Adrenal gland (tissue), 9 donors: ENCODE measurements at regions not wholly inside any gene's neighbourhood (a gene's known extent, or its start where the extent isn't known, plus 50 kb on each side); places are given as distances from the start of the nearest gene placed in this dataset.

ENCODE experiments used
- DNase-seq, 7 donors: peaks; one replicate each; pipeline ENCODE4 v3.0.0-alpha.2; 2019 to 2020
- H3K27ac ChIP-seq, 5 donors: fragments of 200-600 bp; sonication (generic) in 4 of 5; 1 replicate in 3 of 5; 2 replicates in 2 of 5; pipeline versions ENCODE4 v1.5.1 to v1.8.0; 2016 to 2020; ENCODE audit warnings: mild to moderate bottlenecking in 1 of 5
- H3K27me3 ChIP-seq: fragments of 200-600 bp; 2 replicates; pipeline ENCODE4 v1.8.0; 2021
- H3K36me3 ChIP-seq, 2 donors: fragments of 200-600 bp; replicated peaks in 1 of 2; 1 replicate in 1 of 2; 2 replicates in 1 of 2; pipeline versions ENCODE4 v1.5.1 to v1.8.0; 2018 to 2022
- H3K4me1 ChIP-seq, 2 donors: fragments of 200-600 bp; replicated peaks in 1 of 2; 1 replicate in 1 of 2; 2 replicates in 1 of 2; pipeline versions ENCODE4 v1.5.1 to v1.8.0; 2018 to 2021
- H3K4me3 ChIP-seq, 4 donors: fragments of 200-600 bp; sonication (generic) in 3 of 4; one replicate each; pipeline ENCODE4 v1.5.1; 2016 to 2018
- H3K9me3 ChIP-seq, 3 donors: fragments of 200-600 bp; sonication (generic) in 1 of 3; replicated peaks in 1 of 3; 1 replicate in 2 of 3; 2 replicates in 1 of 3; pipeline versions ENCODE4 v1.5.1 to v1.8.0; 2016 to 2021
- POLR2A ChIP-seq, 2 donors: fragments of 450-650 bp; IDR thresholded peaks; one replicate each; pipeline ENCODE4 v1.6.1; 2017; ENCODE audit warnings: antibody characterized with exemption in 2 of 2, mild to moderate bottlenecking in 2 of 2, moderate library complexity in 1 of 2
- WGBS, 4 donors: extraction: QIAGEN DNeasy Blood & Tissue Kit in 2 of 4; methylation state at CpG; one replicate each; pipeline versions ENCODE4 v1.1.5 to v1.1.7; 2013 to 2017; 5-methylcytosine and 5-hydroxymethylcytosine counted together
- intact Hi-C, 2 donors: fragments of 100-400 bp; cut with DNase I; formaldehyde crosslinking; loops; one replicate each; pipeline versions ENCODE4 v1.14.1 to v1.15.0; 2022 to 2023
- TF ChIP-seq, protein P1 (sequence below), 6 experiments: fragments of 450-650 bp in 4 of 6; fragments of 200-600 bp in 2 of 6; sonication (generic) in 1 of 6; IDR thresholded peaks; 1 replicate in 5 of 6; 2 replicates in 1 of 6; pipeline versions ENCODE4 v1.5.1 to v1.8.0; 2016 to 2021; ENCODE audit warnings: antibody characterized with exemption in 6 of 6, mild to moderate bottlenecking in 2 of 6, moderate library complexity in 1 of 6
- donor health status: healthy with polysubstance abuse.
- donor health status: Bipolar disorder and iron deficiency.
- donor health status: DM: yes; HTN: yes; CAD: no.
- donor health status: DM: no; HTN: no; CAD: no.
- donor health status: DM: no; HTN: no; CAD: no.

GRCh38 chr20:62557462-62557861, 81.7 kb upstream of the GATA5 start:
- intact Hi-C loops: no loop called here
- H3K4me3 ChIP-seq: no peak overlapping the region
- no peak overlapping the region for H3K27ac ChIP-seq
- peaks cover 57% of the 10 kb centered on the region for H3K27me3 ChIP-seq
- no peaks in the 10 kb centered on the region for H3K4me1 ChIP-seq
- no peaks in the 10 kb centered on the region for H3K36me3 ChIP-seq
- WGBS, 4 donors: 43 to 70% (median 55%) methylated on average over 6 to 14 of the region's 14 CpGs
- H3K9me3 ChIP-seq: no peaks in the 10 kb centered on the region
- no peak for DNase-seq
- TF ChIP-seq, protein P1, sequence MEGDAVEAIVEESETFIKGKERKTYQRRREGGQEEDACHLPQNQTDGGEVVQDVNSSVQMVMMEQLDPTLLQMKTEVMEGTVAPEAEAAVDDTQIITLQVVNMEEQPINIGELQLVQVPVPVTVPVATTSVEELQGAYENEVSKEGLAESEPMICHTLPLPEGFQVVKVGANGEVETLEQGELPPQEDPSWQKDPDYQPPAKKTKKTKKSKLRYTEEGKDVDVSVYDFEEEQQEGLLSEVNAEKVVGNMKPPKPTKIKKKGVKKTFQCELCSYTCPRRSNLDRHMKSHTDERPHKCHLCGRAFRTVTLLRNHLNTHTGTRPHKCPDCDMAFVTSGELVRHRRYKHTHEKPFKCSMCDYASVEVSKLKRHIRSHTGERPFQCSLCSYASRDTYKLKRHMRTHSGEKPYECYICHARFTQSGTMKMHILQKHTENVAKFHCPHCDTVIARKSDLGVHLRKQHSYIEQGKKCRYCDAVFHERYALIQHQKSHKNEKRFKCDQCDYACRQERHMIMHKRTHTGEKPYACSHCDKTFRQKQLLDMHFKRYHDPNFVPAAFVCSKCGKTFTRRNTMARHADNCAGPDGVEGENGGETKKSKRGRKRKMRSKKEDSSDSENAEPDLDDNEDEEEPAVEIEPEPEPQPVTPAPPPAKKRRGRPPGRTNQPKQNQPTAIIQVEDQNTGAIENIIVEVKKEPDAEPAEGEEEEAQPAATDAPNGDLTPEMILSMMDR (IDR thresholded peaks at IDR 0.05): no peak
- no peak for TF ChIP-seq POLR2A (IDR thresholded peaks at IDR 0.05)

GRCh38 chr20:62557999-62558408, 82.2 kb upstream of the GATA5 start:
- Histone ChIP-seq H3K27me3 (peaks cover 58% of the 10 kb centered on the region), H3K9me3 (no peaks in the 10 kb centered on the region), H3K27ac (no peak overlapping the region), H3K4me1 (no peaks in the 10 kb centered on the region), H3K4me3 (no peak overlapping the region), H3K36me3 (no peaks in the 10 kb centered on the region)
- WGBS, 4 donors: 67 to 80% (median 70%) methylated on average over 2 to 14 of the region's 14 CpGs; no CpG with 5 or more reads in 1 of the 4 donors
- no peak for DNase-seq
- intact Hi-C loops: no loop called here
- TF ChIP-seq, protein P1 (IDR thresholded peaks at IDR 0.05): no peak
- TF ChIP-seq POLR2A (IDR thresholded peaks at IDR 0.05): no peak

GRCh38 chr20:62558779-62559178, 83.0 kb upstream of the GATA5 start:
- no peak overlapping the region for H3K27ac ChIP-seq
- no peak for TF ChIP-seq POLR2A (IDR thresholded peaks at IDR 0.05)
- TF ChIP-seq, protein P1 (IDR thresholded peaks at IDR 0.05): no peak
- DNase-seq: no peak
- intact Hi-C loops: no loop called here
- WGBS, 4 donors: 70 to 80% (median 75%) methylated on average over 1 to 17 of the region's 17 CpGs
- no peaks in the 10 kb centered on the region for H3K4me1 ChIP-seq
- no peak overlapping the region for H3K4me3 ChIP-seq
- H3K36me3 ChIP-seq: no peaks in the 10 kb centered on the region
- H3K27me3 ChIP-seq: peaks cover 51% of the 10 kb centered on the region
- no peaks in the 10 kb centered on the region for H3K9me3 ChIP-seq

GRCh38 chr20:62560162-62560561, 82.1 kb upstream of the SLCO4A1 start:
- TF ChIP-seq, protein P1 (IDR thresholded peaks at IDR 0.05): no peak
- TF ChIP-seq POLR2A (IDR thresholded peaks at IDR 0.05): no peak
- 42 to 55% (median 50%) methylated on average over 6 of the region's 6 CpGs for WGBS, 4 donors

More at GRCh38 chr20:62560162-62560561, 82.1 kb upstream of the SLCO4A1 start:
- intact Hi-C loops: no loop called here
- no peaks in the 10 kb centered on the region for H3K9me3 ChIP-seq
- DNase-seq: no peak
- H3K4me1 ChIP-seq: no peaks in the 10 kb centered on the region
- H3K36me3 ChIP-seq: no peaks in the 10 kb centered on the region
- H3K4me3 ChIP-seq: no peak overlapping the region
- H3K27me3 ChIP-seq: peaks cover 48% of the 10 kb centered on the region
- H3K27ac ChIP-seq: no peak overlapping the region
